Erythroblast (primary cell): ENCODE measurements at regions not wholly inside any gene's neighbourhood (a gene's known extent, or its start where the extent isn't known, plus 50 kb on each side); places are given as distances from the start of the nearest gene placed in this dataset.
"Not testable (repeated sequence)": the region's sequence is repeated elsewhere in the genome, so short reads cannot be mapped to it uniquely, and the experiment has no call there.

ENCODE experiments used
- GATA1 ChIP-seq: IDR thresholded peaks from 2 replicates; pipeline ENCODE4 v1.6.1; 2011; ENCODE audit warnings: low read depth, mild to moderate bottlenecking, control low read depth, low read length, moderate library complexity
- POLR2A ChIP-seq: IDR thresholded peaks from 2 replicates; pipeline ENCODE4 v1.6.1; 2011; ENCODE audit warnings: mild to moderate bottlenecking, low read length

GRCh38 chr10:44754355-44754754 is 156.8 kb upstream of the TMEM72 start:
- TF ChIP-seq POLR2A, GATA1: not testable (repeated sequence)
